ENCODE measurements at regions not wholly inside any gene's neighbourhood (a gene's known extent, or its start where the extent isn't known, plus 50 kb on each side); places are given as distances from the start of the nearest gene placed in this dataset.

- Histone ChIP-seq H2AK5ac (ENCODE audit: low read depth, low read length) (0 out of 2 replicates have a peak overlapping the region, but pooled peaks have one; percentile 46), H3K4me2 (ENCODE audit: low read depth, low read length) (no peak overlapping the region), H2BK20ac (ENCODE audit: low read depth, low read length) (no peak overlapping the region), H3K4me1 (ENCODE audit: control insufficient read depth, insufficient read depth, low read length) (peaks cover 2% of the 10 kb centered on the region), H4K20me1 (ENCODE audit: insufficient read depth, low read length) (no peaks in the 10 kb centered on the region), H3K14ac (replicated peaks; ENCODE audit: low read depth, low read length) (0 out of 2 replicates have a peak overlapping the region, but pooled peaks have one; percentile 40), H4K8ac (ENCODE audit: low read depth in 2 of 2, low read length in 2 of 2) (no peak overlapping the region; a peak in 1 of 4 replicates), H3K56ac (ENCODE audit: extremely low read depth, insufficient read depth, low read length) (no peak overlapping the region), H4K5ac (ENCODE audit: low read depth, low read length) (no peak overlapping the region), H2BK120ac (ENCODE audit: low read depth, low read length) (no peak overlapping the region), H3K36me3 (ENCODE audit: control insufficient read depth, insufficient read depth, low read length) (no peaks in the 10 kb centered on the region), H2AFZ (replicated peaks; ENCODE audit: low read length, poor library complexity) (no peak overlapping the region), H3K18ac (ENCODE audit: low read depth, low read length) (no peak overlapping the region), H3K23ac (ENCODE audit: low read depth, low read length) (no peak overlapping the region), H3K9me3 (ENCODE audit: control insufficient read depth, insufficient read depth, low read length) (no peaks in the 10 kb centered on the region), H2BK15ac (ENCODE audit: low read depth, low read length) (no peak overlapping the region; the same call in 2 of the 3 replicates), H2AK9ac (replicated peaks; ENCODE audit: low read depth, low read length, poor library complexity) (no peak overlapping the region), H3K4ac (ENCODE audit: low read depth, low read length) (no peak overlapping the region), H3K79me1 (ENCODE audit: low read depth in 1 of 2, low read length in 2 of 2) (no peaks in the 10 kb centered on the region), H3K27me3 (ENCODE audit: control insufficient read depth, insufficient read depth, low read length) (no peaks in the 10 kb centered on the region), H3K27ac (ENCODE audit: insufficient read depth, low read length) (no peak overlapping the region), H4K91ac (ENCODE audit: insufficient read depth, low read depth, low read length) (no peak overlapping the region), H3K9ac (ENCODE audit: low read depth, low read length) (no peak overlapping the region), H3K9me1 (ENCODE audit: insufficient read depth, low read length) (no peaks in the 10 kb centered on the region), H2BK5ac (ENCODE audit: low read depth, low read length, poor library complexity, severe bottlenecking) (no peak overlapping the region), H3K4me3 (ENCODE audit: insufficient read depth, low read depth, low read length) (no peak overlapping the region)
- POLR2A ChIA-PET (ENCODE audit: unreplicated experiment) = no interaction called here
- CTCF ChIA-PET = interaction anchor here (0.5 kb wide), 1 partner anchor 18 kb away, joined by 3 read pairs; no protein-coding TSS in a partner anchor
- dilution Hi-C loops (cut with HindIII; ENCODE audit: low sequenced_read_pairs, unreplicated experiment) = no loop called here
- TF ChIP-seq, protein P1, sequence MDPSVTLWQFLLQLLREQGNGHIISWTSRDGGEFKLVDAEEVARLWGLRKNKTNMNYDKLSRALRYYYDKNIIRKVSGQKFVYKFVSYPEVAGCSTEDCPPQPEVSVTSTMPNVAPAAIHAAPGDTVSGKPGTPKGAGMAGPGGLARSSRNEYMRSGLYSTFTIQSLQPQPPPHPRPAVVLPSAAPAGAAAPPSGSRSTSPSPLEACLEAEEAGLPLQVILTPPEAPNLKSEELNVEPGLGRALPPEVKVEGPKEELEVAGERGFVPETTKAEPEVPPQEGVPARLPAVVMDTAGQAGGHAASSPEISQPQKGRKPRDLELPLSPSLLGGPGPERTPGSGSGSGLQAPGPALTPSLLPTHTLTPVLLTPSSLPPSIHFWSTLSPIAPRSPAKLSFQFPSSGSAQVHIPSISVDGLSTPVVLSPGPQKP (IDR thresholded peaks at IDR 0.05; ENCODE audit: borderline replicate concordance, low read depth, low read length) = no peak
- TF ChIP-seq SMC3 (IDR thresholded peaks at IDR 0.05; ENCODE audit: low read depth, low read length) (no peak), CTCF (conservative IDR thresholded peaks at IDR 0.05; ENCODE audit: low read depth, low read length) (no peak), NFE2L2 (IDR thresholded peaks at IDR 0.05; ENCODE audit: low read depth, low read length) (no peak)
- in situ Hi-C loops (cut with MboI; ENCODE audit: low sequenced_read_pairs) = no loop called here
- intact Hi-C loops (cut with micrococcal nuclease) = no loop called here
- DNase-seq (no peak), ATAC-seq (ENCODE audit: low read depth) (no peak)
- no TSS peak for BruUV-seq (replicated peaks)
- WGBS, 2 experiments (ENCODE audit: extremely low coverage in 2 of 2, insufficient read length in 1 of 2) = 100% methylated on average over 1 of the region's 3 CpGs; no CpG with 5 or more reads in 1 of the 2 experiments
These were observed 248.1 kb downstream of the MEIS1 start for GRCh38 chr2:66683064-66683463.

All from IMR-90 (cell line).